ENCODE measurements at regions not wholly inside any gene's neighbourhood (a gene's known extent, or its start where the extent isn't known, plus 50 kb on each side); places are given as distances from the start of the nearest gene placed in this dataset.

DNA sequence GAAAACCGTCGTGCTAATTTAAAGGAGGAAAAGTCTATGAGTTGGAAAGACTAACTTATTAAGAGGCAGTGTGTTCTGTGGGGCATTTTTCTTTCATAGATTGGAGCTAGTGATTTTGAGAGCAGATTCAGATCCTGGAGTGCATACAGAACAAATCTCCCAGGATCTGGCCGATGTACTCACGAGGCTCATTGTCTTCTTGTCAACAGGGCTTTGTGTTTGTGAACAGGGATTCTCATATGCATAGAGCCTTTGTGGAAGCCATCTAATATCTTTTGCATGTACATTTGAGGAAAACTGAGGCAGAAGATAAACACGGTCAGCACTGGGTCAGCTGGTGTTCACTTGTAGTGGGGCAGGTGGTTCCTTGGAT, 482.9 kb upstream of the TSHZ3 start:
- Histone ChIP-seq H3K4me1 (no peaks in the 10 kb centered on the region), H3K27me3 (no peaks in the 10 kb centered on the region), H3K36me3 (no peaks in the 10 kb centered on the region), H3K27ac (no peak overlapping the region), H3K9me3 (no peaks in the 10 kb centered on the region), H3K4me3 (no peak overlapping the region)
- DNase-seq = no peak
- intact Hi-C loops (cut with DNase I; ENCODE audit: low total_unique reads) (no loop called here), in situ Hi-C loops (cut with MboI; ENCODE audit: low pct_ligation_motif_present in 1 of 4, low pct_unique_long_range_greater_than_20kb in 1 of 4, low sequenced_read_pairs in 3 of 4) (no loop called here)
- TF ChIP-seq EP300 (IDR thresholded peaks at IDR 0.05; ENCODE audit: low read depth) (no peak), POLR2A (IDR thresholded peaks at IDR 0.05) (no peak), POLR2AphosphoS5 (IDR thresholded peaks at IDR 0.05) (no peak), CTCF (IDR thresholded peaks at IDR 0.05) (no peak)
- 72 to 73% methylated on average over 3 to 5 of the region's 5 CpGs for WGBS, 2 donors (ENCODE audit: low coverage in 1 of 2)

- TF ChIP-seq POLR2A (IDR thresholded peaks at IDR 0.05) (no peak), CTCF (IDR thresholded peaks at IDR 0.05) (no peak), EP300 (IDR thresholded peaks at IDR 0.05; ENCODE audit: low read depth) (no peak), POLR2AphosphoS5 (IDR thresholded peaks at IDR 0.05) (no peak)
- Histone ChIP-seq H3K9me3 (no peaks in the 10 kb centered on the region), H3K36me3 (no peaks in the 10 kb centered on the region), H3K27me3 (no peaks in the 10 kb centered on the region), H3K4me3 (no peak overlapping the region), H3K4me1 (no peaks in the 10 kb centered on the region), H3K27ac (no peak overlapping the region)
- intact Hi-C loops (cut with DNase I; ENCODE audit: low total_unique reads) (no loop called here), in situ Hi-C loops (cut with MboI; ENCODE audit: low pct_ligation_motif_present in 1 of 4, low pct_unique_long_range_greater_than_20kb in 1 of 4, low sequenced_read_pairs in 3 of 4) (no loop called here)
- DNase-seq = no peak
Observed at GRCh38 chr19:31834070-31834469, 484.8 kb upstream of the TSHZ3 start.

DNA sequence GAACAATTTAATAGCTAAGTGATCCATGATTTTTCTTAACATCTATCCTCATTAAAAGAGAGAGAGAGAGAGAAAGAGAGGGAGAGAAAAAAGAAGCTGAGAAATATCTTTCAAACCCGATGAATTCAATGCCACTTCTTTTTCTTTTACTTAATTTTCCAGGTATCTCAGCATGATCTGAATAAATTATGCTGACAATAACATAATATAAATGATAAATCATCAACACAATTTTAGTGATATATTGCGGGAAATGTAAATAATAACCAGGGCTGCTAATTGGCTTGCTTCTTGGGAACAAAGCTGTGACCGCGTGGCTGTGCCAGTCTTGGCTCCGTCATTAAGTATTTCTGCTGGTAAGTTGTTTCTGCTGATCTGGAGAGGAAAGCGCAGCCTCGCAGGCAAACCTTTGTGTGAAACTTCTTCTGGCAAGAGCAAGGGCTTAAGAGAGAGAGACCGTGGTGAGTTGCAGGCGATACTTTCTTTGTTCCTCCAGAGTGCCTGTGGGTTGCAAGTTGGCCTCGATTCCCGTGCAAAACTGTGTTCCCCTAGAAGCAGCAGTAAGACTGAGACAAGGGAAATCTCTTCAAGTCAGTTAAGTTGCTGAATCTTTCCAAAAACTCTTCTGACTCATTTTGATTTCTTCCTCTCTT, 489.1 kb upstream of the TSHZ3 start:
- no peaks in the 10 kb centered on the region for H3K27me3 ChIP-seq
- no peak overlapping the region for H3K27ac ChIP-seq
- no peaks in the 10 kb centered on the region for H3K9me3 ChIP-seq
- H3K4me3 ChIP-seq = no peak overlapping the region
- no peak for TF ChIP-seq POLR2A (IDR thresholded peaks at IDR 0.05)
- no peak for TF ChIP-seq EP300 (IDR thresholded peaks at IDR 0.05; ENCODE audit: low read depth)
- TF ChIP-seq POLR2AphosphoS5 (IDR thresholded peaks at IDR 0.05) = no peak
- TF ChIP-seq CTCF (IDR thresholded peaks at IDR 0.05) = no peak
- intact Hi-C loops (cut with DNase I; ENCODE audit: low total_unique reads) = no loop called here
- 36 to 48% methylated on average over 5 to 11 of the region's 11 CpGs for WGBS, 2 donors (ENCODE audit: low coverage in 1 of 2)
- no peaks in the 10 kb centered on the region for H3K36me3 ChIP-seq
- in situ Hi-C loops (cut with MboI; ENCODE audit: low pct_ligation_motif_present in 1 of 4, low pct_unique_long_range_greater_than_20kb in 1 of 4, low sequenced_read_pairs in 3 of 4) = no loop called here
- DNase-seq = no peak
- no peaks in the 10 kb centered on the region for H3K4me1 ChIP-seq

- H3K27ac ChIP-seq = no peak overlapping the region
- no peak overlapping the region for H3K4me3 ChIP-seq
- no peak for DNase-seq
- peaks cover 0 to 3% of the 10 kb centered on the region in 2 donors for H3K9me3 ChIP-seq
- WGBS, 2 donors (ENCODE audit: low coverage in 1 of 2) = 86% methylated on average over 2 of the region's 2 CpGs; no CpG with 5 or more reads in 1 of the 2 donors
- intact Hi-C loops (cut with DNase I; ENCODE audit: low total_unique reads) (no loop called here), in situ Hi-C loops (cut with MboI; ENCODE audit: low pct_ligation_motif_present in 1 of 4, low pct_unique_long_range_greater_than_20kb in 1 of 4, low sequenced_read_pairs in 3 of 4) (no loop called here)
- H3K4me1 ChIP-seq = no peaks in the 10 kb centered on the region
- TF ChIP-seq CTCF (IDR thresholded peaks at IDR 0.05) (no peak), POLR2A (IDR thresholded peaks at IDR 0.05) (no peak), POLR2AphosphoS5 (IDR thresholded peaks at IDR 0.05) (no peak), EP300 (IDR thresholded peaks at IDR 0.05; ENCODE audit: low read depth) (no peak)
- no peaks in the 10 kb centered on the region for H3K27me3 ChIP-seq
- no peaks in the 10 kb centered on the region for H3K36me3 ChIP-seq
Observed at GRCh38 chr19:31840371-31840770, 491.1 kb upstream of the TSHZ3 start.

Data from transverse colon (tissue), 4 donors.